SK-N-SH treated with all-trans-retinoic acid at 6 μM for 48 hours (cell line): ENCODE measurements at regions not wholly inside any gene's neighbourhood (a gene's known extent, or its start where the extent isn't known, plus 50 kb on each side); places are given as distances from the start of the nearest gene placed in this dataset.

ENCODE experiments used
- ATAC-seq: fragments of 200-7000 bp; cut with Tn5 transposase; 3 replicates; pipeline ENCODE4 v1.9.1; 2020; ENCODE audit warnings: mild to moderate bottlenecking, moderate library complexity
- ARNTL ChIP-seq: fragments of 450-650 bp; formaldehyde crosslinking; IDR thresholded peaks from 2 replicates; pipeline ENCODE4 v1.5.0; 2020; ENCODE audit warnings: low read depth, mild to moderate bottlenecking, moderate library complexity, borderline replicate concordance
- ISL1 ChIP-seq: fragments of 250-450 bp; sonication (Bioruptor Pico); IDR thresholded peaks from 2 replicates; pipeline ENCODE4 v2.1.2; 2022; ENCODE audit warnings: mild to moderate bottlenecking, moderate library complexity
- OSR1 ChIP-seq: fragments of 250-450 bp; sonication (Bioruptor Pico); IDR thresholded peaks from 2 replicates; pipeline ENCODE4 v1.8.0; 2022; ENCODE audit warnings: moderate library complexity, mild to moderate bottlenecking, inconsistent platforms
- PPARA ChIP-seq: fragments of 250-450 bp; sonication (Bioruptor Pico); IDR thresholded peaks from 2 replicates; pipeline ENCODE4 v1.5.0; 2020; ENCODE audit warnings: mild to moderate bottlenecking, borderline replicate concordance
- SNAI2 ChIP-seq: fragments of 250-450 bp; sonication (Bioruptor Pico); IDR thresholded peaks from 2 replicates; pipeline ENCODE4 v1.5.0; 2020; ENCODE audit warnings: mild to moderate bottlenecking, moderate library complexity
- ZFP3 ChIP-seq: fragments of 250-450 bp; sonication (Bioruptor Pico); IDR thresholded peaks from 2 replicates; pipeline ENCODE4 v1.5.0; 2020; ENCODE audit warnings: mild to moderate bottlenecking, moderate library complexity
- ZNF70 ChIP-seq: fragments of 450-650 bp; formaldehyde crosslinking; IDR thresholded peaks from 2 replicates; pipeline ENCODE4 v1.5.0; 2020; ENCODE audit warnings: mild to moderate bottlenecking, moderate library complexity
- ZNF8 ChIP-seq: fragments of 450-650 bp; formaldehyde crosslinking; IDR thresholded peaks from 2 replicates; pipeline ENCODE4 v1.5.0; 2020; ENCODE audit warnings: mild to moderate bottlenecking, moderate library complexity
- TF ChIP-seq, protein P1 (sequence below): fragments of 250-450 bp; sonication (Bioruptor Pico); IDR thresholded peaks from 2 replicates; pipeline ENCODE4 v1.5.0; 2020; ENCODE audit warnings: mild to moderate bottlenecking, moderate library complexity

DNA sequence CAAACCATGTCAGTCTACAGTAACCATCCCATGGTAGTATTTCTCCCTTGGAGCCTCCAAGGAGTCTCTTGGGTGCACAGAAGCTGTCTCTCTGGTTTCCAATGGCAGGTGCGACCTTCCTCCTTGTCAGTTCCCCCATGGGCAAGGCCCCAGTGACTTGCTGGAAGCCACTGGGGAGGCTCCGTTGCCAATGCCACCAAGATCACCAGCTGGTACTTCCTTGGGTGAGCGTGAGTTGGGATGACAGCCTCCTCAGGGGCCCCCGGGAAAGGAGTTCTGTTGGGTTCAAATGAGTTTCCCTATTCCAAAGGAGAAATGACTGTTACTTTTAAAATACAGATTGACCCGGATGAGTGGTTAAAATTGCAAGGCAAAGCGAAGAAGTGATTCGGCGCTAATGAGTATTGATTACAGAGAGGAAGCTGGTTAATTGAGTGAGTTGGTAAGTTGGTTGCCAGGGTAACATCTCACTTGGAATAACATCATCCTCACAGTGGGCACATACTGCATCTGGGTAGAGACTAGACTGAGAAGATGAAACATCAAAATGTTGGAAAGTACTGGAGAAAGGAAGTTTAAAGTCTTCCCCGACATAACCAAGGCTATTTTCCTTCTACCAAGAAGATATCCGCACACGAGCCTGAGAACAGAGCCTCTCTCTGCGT, 53.0 kb upstream of the LAPTM5 start (continued):
- no peak for TF ChIP-seq OSR1 (CRISPR knock-in tag)
- TF ChIP-seq ARNTL (CRISPR knock-in tag) = no peak

DNA sequence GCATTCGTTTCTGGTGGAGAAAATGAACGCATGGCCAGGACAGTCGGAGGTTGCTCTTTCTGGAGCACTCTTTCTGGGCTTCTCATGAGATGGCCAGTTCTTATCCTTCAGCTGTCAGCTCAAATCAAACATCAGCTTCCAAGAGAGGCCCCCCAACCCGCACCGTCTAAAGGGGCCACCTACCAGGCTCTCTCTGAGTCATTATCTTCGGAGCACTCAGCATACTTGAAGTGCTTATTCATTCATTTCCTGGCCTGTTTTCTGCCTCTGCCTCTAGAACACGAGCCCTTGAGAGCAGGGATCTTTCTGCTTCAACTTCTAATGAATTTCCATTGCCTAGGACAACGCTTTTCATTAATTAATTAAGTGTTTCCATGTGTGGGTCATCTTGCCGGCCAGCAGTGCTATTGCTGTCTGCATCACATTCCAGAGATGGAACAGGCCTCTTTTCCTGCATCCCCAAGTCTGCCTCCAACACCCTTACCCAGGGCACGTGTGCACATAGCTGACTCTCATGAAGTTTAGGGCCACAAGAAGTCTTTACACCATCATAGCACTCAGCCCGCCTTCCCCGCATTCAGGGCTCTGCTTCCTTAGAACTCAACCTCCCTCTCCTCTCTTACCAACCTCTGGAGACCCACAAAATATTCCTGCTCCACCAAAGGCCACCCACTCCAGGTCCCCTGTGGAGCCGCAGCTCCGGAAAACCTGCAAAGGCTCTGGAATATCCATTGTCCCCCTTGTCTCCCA, 52.1 kb upstream of the LAPTM5 start:
- TF ChIP-seq ZFP3 (CRISPR knock-in tag) = 0 out of 2 replicates have a peak, but pooled peaks have one; percentile 15
- TF ChIP-seq SNAI2 (CRISPR knock-in tag) = no peak
- no peak for TF ChIP-seq ARNTL (CRISPR knock-in tag)
- TF ChIP-seq ISL1 (CRISPR knock-in tag) = peak; percentile 81

DNA sequence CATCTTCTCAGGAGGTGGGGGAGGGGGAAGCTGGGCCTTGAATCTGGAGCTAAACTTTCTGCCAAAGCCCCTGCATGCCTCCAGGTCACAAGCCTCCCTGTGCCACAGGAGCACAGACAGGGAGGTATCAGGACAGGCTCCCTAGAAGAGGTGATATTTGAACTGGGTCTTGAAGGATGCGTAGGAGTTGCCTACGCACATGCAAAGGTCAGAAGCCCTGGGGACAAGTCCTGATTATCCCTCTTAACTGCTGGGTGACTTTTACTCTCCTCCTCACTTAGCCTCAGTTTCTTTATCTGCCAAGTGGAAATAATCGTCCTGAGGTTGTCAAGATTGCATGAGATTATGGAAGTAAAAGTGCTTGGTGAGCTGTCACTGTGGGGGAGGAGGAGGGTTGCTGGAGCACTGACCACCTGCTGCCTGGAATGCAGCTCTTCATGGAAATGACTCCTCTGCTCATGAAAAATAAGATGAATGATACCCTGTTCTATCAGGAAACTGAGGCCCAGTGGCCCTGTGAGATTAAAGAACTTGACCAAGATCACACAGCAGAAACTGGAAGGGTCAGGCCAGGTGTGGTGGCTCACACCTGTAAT, 50.6 kb upstream of the LAPTM5 start:
- TF ChIP-seq OSR1 (CRISPR knock-in tag) (no peak), ZFP3 (CRISPR knock-in tag) (peak; percentile 99)
- ATAC-seq = no peak

More for the DNA sequence above, 52.1 kb upstream of the LAPTM5 start:
- ATAC-seq = peak; percentile 96

DNA sequence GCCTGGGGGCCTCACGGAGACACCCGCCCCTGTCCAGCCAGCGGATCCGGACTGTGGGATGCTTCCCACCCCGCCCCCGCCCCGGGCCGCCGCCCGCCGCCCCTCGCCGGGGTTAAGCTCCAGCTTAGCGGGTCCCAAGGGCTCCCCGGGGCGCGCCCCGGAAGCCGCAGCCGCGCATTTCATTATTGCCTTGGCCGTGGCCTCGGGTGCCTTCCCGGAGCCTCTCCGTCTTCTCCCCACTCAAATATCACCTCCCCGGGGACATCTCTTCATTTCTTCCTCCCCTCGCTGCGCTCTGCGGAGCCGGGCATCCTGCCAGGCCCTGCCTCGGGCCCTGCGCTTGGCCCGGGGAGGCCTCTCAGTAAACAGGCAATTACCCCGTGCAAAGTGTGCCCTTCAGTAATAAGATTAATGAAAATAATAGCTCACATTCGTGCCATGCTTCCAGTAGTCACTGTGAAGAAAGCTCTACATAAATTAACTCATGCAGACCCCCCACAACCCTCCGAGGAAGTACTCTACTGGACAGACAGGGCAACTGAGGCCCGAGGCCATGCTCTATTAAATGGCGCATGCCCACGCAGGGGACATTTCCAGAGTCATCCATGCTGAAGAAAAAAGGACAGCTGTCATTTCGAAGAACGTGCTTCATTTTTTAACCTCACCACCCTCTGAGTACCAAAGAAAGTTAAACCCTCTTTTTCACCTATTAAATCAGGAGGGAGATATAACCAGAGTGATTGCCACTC, 49.9 kb upstream of the LAPTM5 start:
- no peak for ATAC-seq
- TF ChIP-seq, protein P1, sequence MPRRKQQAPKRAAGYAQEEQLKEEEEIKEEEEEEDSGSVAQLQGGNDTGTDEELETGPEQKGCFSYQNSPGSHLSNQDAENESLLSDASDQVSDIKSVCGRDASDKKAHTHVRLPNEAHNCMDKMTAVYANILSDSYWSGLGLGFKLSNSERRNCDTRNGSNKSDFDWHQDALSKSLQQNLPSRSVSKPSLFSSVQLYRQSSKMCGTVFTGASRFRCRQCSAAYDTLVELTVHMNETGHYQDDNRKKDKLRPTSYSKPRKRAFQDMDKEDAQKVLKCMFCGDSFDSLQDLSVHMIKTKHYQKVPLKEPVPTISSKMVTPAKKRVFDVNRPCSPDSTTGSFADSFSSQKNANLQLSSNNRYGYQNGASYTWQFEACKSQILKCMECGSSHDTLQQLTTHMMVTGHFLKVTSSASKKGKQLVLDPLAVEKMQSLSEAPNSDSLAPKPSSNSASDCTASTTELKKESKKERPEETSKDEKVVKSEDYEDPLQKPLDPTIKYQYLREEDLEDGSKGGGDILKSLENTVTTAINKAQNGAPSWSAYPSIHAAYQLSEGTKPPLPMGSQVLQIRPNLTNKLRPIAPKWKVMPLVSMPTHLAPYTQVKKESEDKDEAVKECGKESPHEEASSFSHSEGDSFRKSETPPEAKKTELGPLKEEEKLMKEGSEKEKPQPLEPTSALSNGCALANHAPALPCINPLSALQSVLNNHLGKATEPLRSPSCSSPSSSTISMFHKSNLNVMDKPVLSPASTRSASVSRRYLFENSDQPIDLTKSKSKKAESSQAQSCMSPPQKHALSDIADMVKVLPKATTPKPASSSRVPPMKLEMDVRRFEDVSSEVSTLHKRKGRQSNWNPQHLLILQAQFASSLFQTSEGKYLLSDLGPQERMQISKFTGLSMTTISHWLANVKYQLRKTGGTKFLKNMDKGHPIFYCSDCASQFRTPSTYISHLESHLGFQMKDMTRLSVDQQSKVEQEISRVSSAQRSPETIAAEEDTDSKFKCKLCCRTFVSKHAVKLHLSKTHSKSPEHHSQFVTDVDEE (CRISPR knock-in tag) = no peak
- 0 out of 2 replicates have a peak, but pooled peaks have one; percentile 9 for TF ChIP-seq ZNF70 (CRISPR knock-in tag)
- no peak for TF ChIP-seq ZNF8 (CRISPR knock-in tag)
- TF ChIP-seq PPARA (CRISPR knock-in tag) = no peak
- TF ChIP-seq, all 23 proteins: peak for 1
